ENCODE measurements at regions not wholly inside any gene's neighbourhood (a gene's known extent, or its start where the extent isn't known, plus 50 kb on each side); places are given as distances from the start of the nearest gene placed in this dataset.

DNA sequence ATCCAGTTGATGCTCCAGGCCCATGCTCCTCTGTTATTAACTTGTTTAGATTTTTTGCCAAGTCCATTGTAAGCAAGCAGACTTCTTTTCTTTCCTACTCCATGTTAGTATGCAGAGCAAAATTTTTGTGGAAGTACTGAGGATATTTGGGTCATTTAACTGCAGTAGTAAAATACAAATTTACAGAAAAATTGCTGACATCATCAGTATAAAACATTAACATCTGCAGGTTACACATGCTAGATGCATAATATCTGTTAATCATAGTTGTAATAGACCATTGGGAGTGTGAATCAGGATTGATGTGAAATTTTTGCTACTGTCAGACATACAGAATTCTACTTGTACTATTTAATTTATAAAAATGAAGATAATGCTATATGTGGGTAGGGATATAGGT is 454.1 kb upstream of the CXorf51B start:
- no peaks in the 10 kb centered on the region for H3K9me3 ChIP-seq (replicated peaks; ENCODE audit: control insufficient read depth, insufficient read depth, low read length)
- no peak overlapping the region for H3K27ac ChIP-seq (ENCODE audit: control insufficient read depth, insufficient read depth)
- intact Hi-C loops (cut with micrococcal nuclease; ENCODE audit: unreplicated experiment) = no loop called here
- ATAC-seq = no peak
- in situ Hi-C loops (cut with MboI) = no loop called here
- SMC1A ChIA-PET (ENCODE audit: uncharacterized antibody, unreplicated experiment) = no interaction called here
- CTCF ChIA-PET = no interaction called here
- RAD21 ChIA-PET (ENCODE audit: unreplicated experiment) = no interaction called here
- no peaks in the 10 kb centered on the region for H3K79me2 ChIP-seq (ENCODE audit: control insufficient read depth, insufficient read depth, low read length)
- no peaks in the 10 kb centered on the region for H3K4me1 ChIP-seq (ENCODE audit: control insufficient read depth, insufficient read depth, low read length)
- FAIRE-seq = no peak
- DNase-seq (ENCODE audit: low read depth, low spot score) = no peak
- POLR2A ChIA-PET = no interaction called here
- no peak overlapping the region for H3K9ac ChIP-seq (ENCODE audit: control insufficient read depth, insufficient read depth, low read length)
- BruUV-seq (replicated peaks) = no TSS peak
- no peaks in the 10 kb centered on the region for H3K27me3 ChIP-seq (replicated peaks in 1 of 2; ENCODE audit: control insufficient read depth in 2 of 2, insufficient read depth in 2 of 2, low read length in 1 of 2)
- H3K4me3 ChIP-seq = no peak overlapping the region
- H3K36me3 ChIP-seq (ENCODE audit: control insufficient read depth in 2 of 2, insufficient read depth in 2 of 2, low read length in 1 of 2) = no peaks in the 10 kb centered on the region
- H3K4me2 ChIP-seq (ENCODE audit: control insufficient read depth, insufficient read depth) = no peak overlapping the region
- no peak overlapping the region for H2AFZ ChIP-seq (ENCODE audit: control insufficient read depth, low read depth, low read length)
- TF ChIP-seq JUND (IDR thresholded peaks at IDR 0.05; ENCODE audit: low read depth, low read length) = no peak
- no peaks in the 10 kb centered on the region for H4K20me1 ChIP-seq (ENCODE audit: control insufficient read depth, insufficient read depth)

DNA sequence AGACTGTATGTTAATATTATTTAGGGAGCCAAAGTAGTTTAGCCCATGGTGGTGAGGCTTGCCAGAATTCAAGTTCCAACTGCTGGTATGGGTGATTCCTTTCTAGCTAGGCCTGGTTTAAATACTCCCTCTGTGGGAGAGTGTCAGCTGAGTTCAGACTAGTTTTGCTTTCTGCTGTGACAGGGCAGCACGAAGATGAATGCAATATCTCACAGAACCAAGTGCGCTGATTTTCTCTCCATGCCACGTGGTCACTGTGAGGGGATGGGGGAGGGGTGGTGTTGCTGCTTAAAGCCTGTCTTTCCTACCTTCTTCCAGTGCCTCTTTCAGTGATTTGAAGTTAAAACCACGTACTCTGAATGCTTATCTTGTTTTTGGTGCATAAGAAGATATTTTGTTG is 445.7 kb upstream of the CXorf51B start:
- no TSS peak for BruUV-seq (replicated peaks)
- no peak for FAIRE-seq
- RAD21 ChIA-PET (ENCODE audit: unreplicated experiment) = no interaction called here

More for the DNA sequence above, 445.7 kb upstream of the CXorf51B start:
- POLR2A ChIA-PET = no interaction called here
- intact Hi-C loops (cut with micrococcal nuclease; ENCODE audit: unreplicated experiment) = no loop called here
- no peaks in the 10 kb centered on the region for H3K4me1 ChIP-seq (ENCODE audit: control insufficient read depth, insufficient read depth, low read length)
- H3K4me2 ChIP-seq (ENCODE audit: control insufficient read depth, insufficient read depth) = no peak overlapping the region
- WGBS (ENCODE audit: insufficient coverage, insufficient replicate concordance, low lambda C conversion rate, missing lambda C conversion rate) = 20% methylated on average over 4 of the region's 4 CpGs
- SMC1A ChIA-PET (ENCODE audit: uncharacterized antibody, unreplicated experiment) = no interaction called here
- no peak overlapping the region for H3K27ac ChIP-seq (ENCODE audit: control insufficient read depth, insufficient read depth)
- H3K9ac ChIP-seq (ENCODE audit: control insufficient read depth, insufficient read depth, low read length) = no peak overlapping the region
- no peaks in the 10 kb centered on the region for H3K36me3 ChIP-seq (ENCODE audit: control insufficient read depth in 2 of 2, insufficient read depth in 2 of 2, low read length in 1 of 2)
- H3K9me3 ChIP-seq (replicated peaks; ENCODE audit: control insufficient read depth, insufficient read depth, low read length) = no peaks in the 10 kb centered on the region
- H3K27me3 ChIP-seq (replicated peaks in 1 of 2; ENCODE audit: control insufficient read depth in 2 of 2, insufficient read depth in 2 of 2, low read length in 1 of 2) = no peaks in the 10 kb centered on the region
- H3K79me2 ChIP-seq (ENCODE audit: control insufficient read depth, insufficient read depth, low read length) = no peaks in the 10 kb centered on the region
- DNase-seq (ENCODE audit: low read depth, low spot score) (no peak), ATAC-seq (no peak)
- no peak overlapping the region for H3K4me3 ChIP-seq
- CTCF ChIA-PET = no interaction called here
- in situ Hi-C loops (cut with MboI) = no loop called here
- no peaks in the 10 kb centered on the region for H4K20me1 ChIP-seq (ENCODE audit: control insufficient read depth, insufficient read depth)
- TF ChIP-seq NFXL1 (IDR thresholded peaks at IDR 0.05; ENCODE audit: borderline replicate concordance) (no peak), CBX5 (IDR thresholded peaks at IDR 0.05; ENCODE audit: low read depth) (no peak), STAT3 (IDR thresholded peaks at IDR 0.05; ENCODE audit: low read depth, low read length) (no peak), MXI1 (IDR thresholded peaks at IDR 0.05; ENCODE audit: low read depth, low read length) (no peak), IKZF2 (IDR thresholded peaks at IDR 0.05) (no peak), YBX1 (IDR thresholded peaks at IDR 0.05) (no peak), CHD1 (IDR thresholded peaks at IDR 0.05; ENCODE audit: low read depth, low read length) (no peak), PBX3 (IDR thresholded peaks at IDR 0.05; ENCODE audit: insufficient replicate concordance, low read depth, low read length) (no peak), TARDBP (IDR thresholded peaks at IDR 0.05; ENCODE audit: borderline replicate concordance) (no peak), NR2C2 (IDR thresholded peaks at IDR 0.05; ENCODE audit: borderline replicate concordance, control insufficient read depth, insufficient read length, low read depth) (no peak)
- TF ChIP-seq, protein P1, sequence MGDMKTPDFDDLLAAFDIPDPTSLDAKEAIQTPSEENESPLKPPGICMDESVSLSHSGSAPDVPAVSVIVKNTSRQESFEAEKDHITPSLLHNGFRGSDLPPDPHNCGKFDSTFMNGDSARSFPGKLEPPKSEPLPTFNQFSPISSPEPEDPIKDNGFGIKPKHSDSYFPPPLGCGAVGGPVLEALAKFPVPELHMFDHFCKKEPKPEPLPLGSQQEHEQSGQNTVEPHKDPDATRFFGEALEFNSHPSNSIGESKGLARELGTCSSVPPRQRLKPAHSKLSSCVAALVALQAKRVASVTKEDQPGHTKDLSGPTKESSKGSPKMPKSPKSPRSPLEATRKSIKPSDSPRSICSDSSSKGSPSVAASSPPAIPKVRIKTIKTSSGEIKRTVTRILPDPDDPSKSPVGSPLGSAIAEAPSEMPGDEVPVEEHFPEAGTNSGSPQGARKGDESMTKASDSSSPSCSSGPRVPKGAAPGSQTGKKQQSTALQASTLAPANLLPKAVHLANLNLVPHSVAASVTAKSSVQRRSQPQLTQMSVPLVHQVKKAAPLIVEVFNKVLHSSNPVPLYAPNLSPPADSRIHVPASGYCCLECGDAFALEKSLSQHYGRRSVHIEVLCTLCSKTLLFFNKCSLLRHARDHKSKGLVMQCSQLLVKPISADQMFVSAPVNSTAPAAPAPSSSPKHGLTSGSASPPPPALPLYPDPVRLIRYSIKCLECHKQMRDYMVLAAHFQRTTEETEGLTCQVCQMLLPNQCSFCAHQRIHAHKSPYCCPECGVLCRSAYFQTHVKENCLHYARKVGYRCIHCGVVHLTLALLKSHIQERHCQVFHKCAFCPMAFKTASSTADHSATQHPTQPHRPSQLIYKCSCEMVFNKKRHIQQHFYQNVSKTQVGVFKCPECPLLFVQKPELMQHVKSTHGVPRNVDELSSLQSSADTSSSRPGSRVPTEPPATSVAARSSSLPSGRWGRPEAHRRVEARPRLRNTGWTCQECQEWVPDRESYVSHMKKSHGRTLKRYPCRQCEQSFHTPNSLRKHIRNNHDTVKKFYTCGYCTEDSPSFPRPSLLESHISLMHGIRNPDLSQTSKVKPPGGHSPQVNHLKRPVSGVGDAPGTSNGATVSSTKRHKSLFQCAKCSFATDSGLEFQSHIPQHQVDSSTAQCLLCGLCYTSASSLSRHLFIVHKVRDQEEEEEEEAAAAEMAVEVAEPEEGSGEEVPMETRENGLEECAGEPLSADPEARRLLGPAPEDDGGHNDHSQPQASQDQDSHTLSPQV (IDR thresholded peaks at IDR 0.05) = no peak
- H2AFZ ChIP-seq (ENCODE audit: control insufficient read depth, low read depth, low read length) = no peak overlapping the region

Measured in GM12878 (cell line).